Right ventricle myocardium inferior (tissue), 1 donor: ENCODE measurements at regions not wholly inside any gene's neighbourhood (a gene's known extent, or its start where the extent isn't known, plus 50 kb on each side); places are given as distances from the start of the nearest gene placed in this dataset.
"Not testable (repeated sequence)": the region's sequence is repeated elsewhere in the genome, so short reads cannot be mapped to it uniquely, and the experiment has no call there.

Experiments
- ATAC-seq: fragments of 200-7000 bp; cut with Tn5 transposase; one replicate; pipeline ENCODE4 v1.9.1; 2020; ENCODE audit warnings: mild to moderate bottlenecking, moderate library complexity
- DNase-seq: peaks from one replicate; pipeline ENCODE4 v3.0.0; 2021; ENCODE audit errors: missing footprints
- intact Hi-C: fragments of 100-400 bp; cut with DNase I; formaldehyde crosslinking; loops from one replicate; pipeline ENCODE4 v1.11.0; 2022
- donor health status: DM: no; HTN: yes; CAD: no; lungs with severe emphysema.

DNA sequence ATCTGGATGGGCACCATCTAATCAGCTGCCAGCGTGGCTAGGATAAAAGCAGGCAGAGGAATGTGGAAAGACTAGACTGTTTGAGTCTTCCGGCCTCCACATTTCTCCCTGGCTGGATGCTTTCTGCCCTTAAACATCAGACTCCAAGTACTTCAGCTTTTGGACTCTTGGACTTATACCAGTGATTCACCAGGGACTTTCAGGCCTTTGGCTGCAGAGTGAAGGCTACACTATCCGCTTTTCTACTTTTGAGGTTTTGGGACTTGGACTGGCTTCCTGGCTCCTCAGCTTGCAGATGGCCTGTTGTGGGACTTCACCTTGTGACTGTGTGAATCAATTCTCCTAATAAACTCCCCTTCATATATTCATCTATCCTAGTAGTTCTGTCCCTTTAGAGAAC lies 88.5 kb upstream of the NEGR1 start:
- intact Hi-C loops, ATAC-seq, DNase-seq: not testable (repeated sequence)

DNA sequence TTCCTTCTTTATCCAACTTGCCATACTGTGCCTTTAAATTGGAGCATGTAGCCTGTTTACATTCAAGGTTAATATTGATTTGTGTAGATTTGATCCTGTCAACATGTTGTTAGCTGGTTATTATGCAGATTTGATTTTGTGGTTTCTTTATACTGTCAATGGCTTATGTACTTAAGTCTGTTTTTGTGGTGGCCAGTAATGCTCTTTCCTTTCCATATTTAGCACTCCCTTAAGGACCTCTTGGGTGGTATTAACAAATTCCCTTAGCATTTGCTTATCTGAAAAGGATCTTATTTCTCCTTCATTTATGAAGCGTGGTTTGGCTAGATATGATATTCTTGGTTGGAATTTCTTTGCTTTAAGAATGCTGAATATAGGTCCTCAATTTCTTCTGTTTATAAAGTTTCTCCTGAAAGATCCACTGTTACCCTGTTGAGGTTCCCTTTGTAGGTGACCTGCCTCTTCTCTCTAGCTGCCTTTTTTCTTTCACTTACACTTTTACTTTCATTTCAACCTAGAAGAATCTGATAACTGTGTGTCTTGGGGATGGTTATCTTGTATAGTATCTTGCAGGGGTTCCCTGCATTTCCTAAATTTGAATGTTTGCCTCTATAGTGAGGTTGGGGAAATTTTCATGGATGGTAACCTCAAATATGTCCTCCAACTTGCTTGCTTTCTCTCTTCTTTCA lies 86.9 kb upstream of the NEGR1 start:
- DNase-seq, result no peak
- intact Hi-C loops, result no loop called here

DNA sequence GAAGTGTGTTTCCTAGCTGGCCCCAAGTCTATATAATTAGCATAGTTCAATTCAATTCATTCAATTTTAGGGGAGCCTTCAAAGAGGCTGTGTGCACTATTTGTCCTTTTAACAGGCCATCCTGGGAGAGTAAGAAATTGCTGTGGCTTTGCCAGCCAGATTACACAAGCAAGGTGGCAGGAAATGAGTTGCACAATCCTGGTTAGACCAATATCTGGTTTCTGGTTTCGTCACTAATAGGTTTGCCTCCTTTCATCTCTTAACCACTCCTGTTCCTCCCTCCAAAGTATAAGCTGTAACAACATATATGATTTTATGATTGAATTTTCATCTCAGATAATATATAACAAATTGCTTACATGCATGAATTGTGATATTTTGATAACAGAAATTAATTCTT lies 84.1 kb upstream of the NEGR1 start:
- ATAC-seq (no peak), DNase-seq (no peak)
- intact Hi-C loops, result no loop called here

More for the DNA sequence above, 86.9 kb upstream of the NEGR1 start:
- ATAC-seq, result no peak

DNA sequence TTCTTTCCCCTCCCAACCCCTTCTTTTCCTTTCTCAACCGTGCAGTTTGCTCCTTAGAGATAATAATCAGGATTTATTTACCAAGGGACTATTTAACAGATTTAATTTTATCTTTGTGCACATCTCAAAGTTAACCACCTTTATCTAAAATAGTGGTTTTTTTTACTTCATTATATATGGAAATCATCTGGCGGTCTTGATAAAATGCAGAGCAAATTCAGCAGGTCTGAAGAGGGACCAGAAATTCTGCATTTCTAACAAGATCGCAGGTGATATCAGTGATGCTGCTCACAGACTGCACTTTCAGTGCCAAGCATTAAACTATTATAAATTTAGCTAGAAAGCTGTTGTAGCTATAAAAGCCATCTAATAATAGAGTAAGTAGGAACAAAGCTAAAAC lies 83.4 kb upstream of the NEGR1 start:
- ATAC-seq (no peak), DNase-seq (no peak)
- intact Hi-C loops, result no loop called here

DNA sequence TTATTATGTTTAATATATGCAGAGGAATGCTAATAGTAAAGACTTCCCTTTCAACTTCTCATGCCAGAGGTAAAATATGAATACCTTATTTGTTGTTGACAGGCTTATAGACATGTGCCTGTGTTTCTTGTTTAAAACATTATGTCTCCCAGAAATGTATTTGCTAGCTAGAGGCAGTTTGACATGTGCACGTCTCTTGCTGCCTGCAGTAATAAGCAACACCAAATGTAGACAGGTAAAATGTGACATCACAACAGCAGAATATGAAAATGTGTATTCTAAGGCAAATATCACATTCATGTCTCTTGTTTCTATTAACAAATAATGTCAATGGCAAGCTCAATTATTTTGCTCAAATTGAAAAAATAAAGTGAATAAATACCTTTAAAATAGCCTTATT lies 80.2 kb upstream of the NEGR1 start:
- ATAC-seq (no peak), DNase-seq (no peak)
- intact Hi-C loops, result no loop called here

GRCh38 chr1:72357411-72357810 lies 75.1 kb upstream of the NEGR1 start:
- DNase-seq (no peak), ATAC-seq (no peak)
- intact Hi-C loops, result no loop called here

DNA sequence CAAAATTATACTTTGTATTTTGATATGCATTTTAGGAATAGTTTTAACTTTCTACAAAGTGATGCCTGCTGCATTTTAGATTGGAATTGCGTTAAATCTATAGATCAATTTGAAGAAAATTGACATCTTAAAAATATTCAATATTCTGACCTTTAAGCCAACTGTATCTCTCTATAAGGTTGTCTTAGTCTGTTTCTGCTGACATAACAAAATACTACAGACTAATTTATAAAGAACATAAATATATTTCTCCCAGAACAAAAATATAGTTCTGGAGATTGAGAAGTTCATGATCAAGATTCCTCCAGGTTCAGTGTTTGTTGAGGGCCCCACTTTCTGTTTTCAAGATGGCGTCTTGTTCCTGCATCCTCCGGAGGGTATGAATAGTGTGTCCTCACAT lies 73.6 kb upstream of the NEGR1 start:
- DNase-seq (no peak), ATAC-seq (no peak)
- intact Hi-C loops, result no loop called here

- no peak for DNase-seq
- intact Hi-C loops, result no loop called here
- ATAC-seq, result no peak
Observed at GRCh38 chr1:72341661-72342060, 59.3 kb upstream of the NEGR1 start.

- intact Hi-C loops, result no loop called here
- no peak for DNase-seq
- ATAC-seq, result no peak
Observed at GRCh38 chr1:72336776-72337175, 54.4 kb upstream of the NEGR1 start.
